ENCODE measurements at regions not wholly inside any gene's neighbourhood (a gene's known extent, or its start where the extent isn't known, plus 50 kb on each side); places are given as distances from the start of the nearest gene placed in this dataset.

GRCh38 chr22:27292542-27293299 is 508.8 kb downstream of the MN1 start:
- TF ChIP-seq POLR2AphosphoS5 (IDR thresholded peaks at IDR 0.05; ENCODE audit: low read depth, low read length) (no peak), FOXP2 (optimal IDR thresholded peaks at IDR 0.05; ENCODE audit: borderline replicate concordance, extremely low read depth, extremely low read length, insufficient read depth) (no peak), SIN3A (IDR thresholded peaks at IDR 0.05; ENCODE audit: borderline replicate concordance, insufficient read depth, low read length) (no peak), TAF1 (IDR thresholded peaks at IDR 0.05; ENCODE audit: borderline replicate concordance, insufficient read depth, low read length) (no peak)
- TF ChIP-seq, protein P1, sequence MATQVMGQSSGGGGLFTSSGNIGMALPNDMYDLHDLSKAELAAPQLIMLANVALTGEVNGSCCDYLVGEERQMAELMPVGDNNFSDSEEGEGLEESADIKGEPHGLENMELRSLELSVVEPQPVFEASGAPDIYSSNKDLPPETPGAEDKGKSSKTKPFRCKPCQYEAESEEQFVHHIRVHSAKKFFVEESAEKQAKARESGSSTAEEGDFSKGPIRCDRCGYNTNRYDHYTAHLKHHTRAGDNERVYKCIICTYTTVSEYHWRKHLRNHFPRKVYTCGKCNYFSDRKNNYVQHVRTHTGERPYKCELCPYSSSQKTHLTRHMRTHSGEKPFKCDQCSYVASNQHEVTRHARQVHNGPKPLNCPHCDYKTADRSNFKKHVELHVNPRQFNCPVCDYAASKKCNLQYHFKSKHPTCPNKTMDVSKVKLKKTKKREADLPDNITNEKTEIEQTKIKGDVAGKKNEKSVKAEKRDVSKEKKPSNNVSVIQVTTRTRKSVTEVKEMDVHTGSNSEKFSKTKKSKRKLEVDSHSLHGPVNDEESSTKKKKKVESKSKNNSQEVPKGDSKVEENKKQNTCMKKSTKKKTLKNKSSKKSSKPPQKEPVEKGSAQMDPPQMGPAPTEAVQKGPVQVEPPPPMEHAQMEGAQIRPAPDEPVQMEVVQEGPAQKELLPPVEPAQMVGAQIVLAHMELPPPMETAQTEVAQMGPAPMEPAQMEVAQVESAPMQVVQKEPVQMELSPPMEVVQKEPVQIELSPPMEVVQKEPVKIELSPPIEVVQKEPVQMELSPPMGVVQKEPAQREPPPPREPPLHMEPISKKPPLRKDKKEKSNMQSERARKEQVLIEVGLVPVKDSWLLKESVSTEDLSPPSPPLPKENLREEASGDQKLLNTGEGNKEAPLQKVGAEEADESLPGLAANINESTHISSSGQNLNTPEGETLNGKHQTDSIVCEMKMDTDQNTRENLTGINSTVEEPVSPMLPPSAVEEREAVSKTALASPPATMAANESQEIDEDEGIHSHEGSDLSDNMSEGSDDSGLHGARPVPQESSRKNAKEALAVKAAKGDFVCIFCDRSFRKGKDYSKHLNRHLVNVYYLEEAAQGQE (IDR thresholded peaks at IDR 0.05; ENCODE audit: insufficient read depth in 1 of 2, low read depth in 2 of 2, low read length in 2 of 2): no peak

Measured in PFSK-1 (cell line).